Transverse colon (tissue), 4 donors: ENCODE measurements at regions not wholly inside any gene's neighbourhood (a gene's known extent, or its start where the extent isn't known, plus 50 kb on each side); places are given as distances from the start of the nearest gene placed in this dataset.
A peak's percentile ranks its signal among the peaks of the same experiment; 100 is the strongest.

Experiments
- DNase-seq: peaks from one replicate; pipeline ENCODE4 v3.0.0-alpha.2; 2019
- H3K27ac ChIP-seq, 4 donors: fragments of 200-600 bp; sonication (generic); 2 replicates each; pipeline ENCODE4 v1.5.1; 2016 to 2018; ENCODE audit warnings: inconsistent platforms in 4 of 4
- H3K27me3 ChIP-seq: fragments of 200-600 bp; sonication (generic); 2 replicates; pipeline ENCODE4 v1.5.1; 2017; ENCODE audit warnings: inconsistent platforms
- H3K36me3 ChIP-seq, 4 donors: fragments of 200-600 bp; sonication (generic); 2 replicates each; pipeline ENCODE4 v1.5.1; 2017 to 2019; ENCODE audit warnings: inconsistent platforms in 4 of 4
- H3K4me1 ChIP-seq, 4 donors: fragments of 200-600 bp; sonication (generic); 2 replicates each; pipeline ENCODE4 v1.5.1; 2017 to 2020; ENCODE audit warnings: inconsistent platforms in 4 of 4
- H3K4me3 ChIP-seq, 4 donors: fragments of 200-600 bp; sonication (generic); 1 replicate in 1 of 4; 2 replicates in 3 of 4; pipeline versions ENCODE4 v1.5.1 to v1.6.1; 2017 to 2019; ENCODE audit warnings: inconsistent platforms in 4 of 4
- H3K9me3 ChIP-seq, 2 donors: fragments of 200-600 bp; sonication (generic); 2 replicates each; pipeline ENCODE4 v1.5.1; 2017 to 2019; ENCODE audit warnings: inconsistent platforms in 2 of 2
- CTCF ChIP-seq, 5 experiments: fragments of 200-600 bp in 3 of 5; fragments of 450-650 bp in 2 of 5; sonication (generic) in 3 of 5; IDR thresholded peaks; 1 replicate in 2 of 5; 2 replicates in 3 of 5; pipeline ENCODE4 v1.5.1; 2016 to 2017; ENCODE audit warnings: antibody characterized with exemption in 5 of 5, inconsistent platforms in 3 of 5, mild to moderate bottlenecking in 2 of 5, moderate library complexity in 1 of 5
- EP300 ChIP-seq: sonication (generic); formaldehyde crosslinking; IDR thresholded peaks from one replicate; pipeline ENCODE4 v1.6.1; 2017; ENCODE audit warnings: antibody characterized with exemption, low read depth
- POLR2A ChIP-seq: fragments of 450-650 bp; IDR thresholded peaks from one replicate; pipeline ENCODE4 v1.6.1; 2016; ENCODE audit warnings: antibody characterized with exemption, mild to moderate bottlenecking, moderate library complexity
- POLR2AphosphoS5 ChIP-seq, 3 donors: sonication (generic); formaldehyde crosslinking; IDR thresholded peaks; one replicate each; pipeline ENCODE4 v1.6.1; 2016; ENCODE audit warnings: antibody characterized with exemption in 3 of 3
- WGBS, 2 donors: methylation state at CpG; one replicate each; pipeline ENCODE4 v1.1.5; 2018; ENCODE audit warnings: low coverage in 1 of 2; 5-methylcytosine and 5-hydroxymethylcytosine counted together
- in situ Hi-C, 4 donors: fragments of 200-750 bp; cut with MboI; loops; one replicate each; pipeline versions ENCODE4 v1.15.0 to v1.15.1; 2017; ENCODE audit warnings: low sequenced_read_pairs in 3 of 4, low pct_ligation_motif_present in 1 of 4, low pct_unique_long_range_greater_than_20kb in 1 of 4
- intact Hi-C: fragments of 100-400 bp; cut with DNase I; formaldehyde crosslinking; loops from one replicate; pipeline ENCODE4 v1.15.1; 2023; ENCODE audit warnings: low total_unique reads

- no peak overlapping the region for H3K4me3 ChIP-seq
- in situ Hi-C loops = loop anchor here in 2 of 4 donors (25.0 kb wide), 2 partner anchors 252 to 277 kb away; partner anchors contain the start of gene KALRN (in 1 of the 2)
- no peaks in the 10 kb centered on the region for H3K9me3 ChIP-seq
- no peak overlapping the region for H3K27ac ChIP-seq
- intact Hi-C loops = no loop called here
- H3K27me3 ChIP-seq = no peaks in the 10 kb centered on the region
- no peak for TF ChIP-seq CTCF (IDR thresholded peaks at IDR 0.05)
- TF ChIP-seq POLR2A = no peak
- TF ChIP-seq EP300 = no peak
- TF ChIP-seq POLR2AphosphoS5 (IDR thresholded peaks at IDR 0.05) = no peak
- peaks cover 0 to 4% (median 2%) of the 10 kb centered on the region in 4 donors for H3K4me1 ChIP-seq
- no peaks in the 10 kb centered on the region for H3K36me3 ChIP-seq
- DNase-seq = no peak
Observed at GRCh38 chr3:124288996-124289395, 297.1 kb upstream of the ROPN1 start.

DNA sequence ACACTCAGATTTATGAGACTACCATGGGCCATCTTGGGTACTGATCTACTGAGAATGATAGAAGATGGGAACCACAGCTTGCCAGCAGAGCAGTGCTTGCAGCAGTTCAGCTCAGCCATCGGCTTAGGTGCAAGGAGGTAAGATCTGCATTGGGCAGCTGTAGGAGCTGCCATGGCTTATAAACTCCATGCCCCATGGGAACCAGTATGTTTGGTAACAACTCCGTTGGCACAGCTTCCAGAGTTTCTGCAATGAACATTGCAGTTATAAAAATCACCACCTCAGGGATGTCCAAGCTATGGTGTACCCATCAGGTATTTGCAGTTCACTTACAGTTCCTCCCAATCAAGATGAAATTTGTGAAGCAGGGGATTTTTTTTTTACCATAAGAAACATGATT lies 299.1 kb upstream of the ROPN1 start:
- peaks cover 0 to 4% (median 0%) of the 10 kb centered on the region in 4 donors for H3K4me1 ChIP-seq
- H3K9me3 ChIP-seq = no peaks in the 10 kb centered on the region
- DNase-seq = no peak
- H3K36me3 ChIP-seq = no peaks in the 10 kb centered on the region
- TF ChIP-seq POLR2A (no peak), EP300 (no peak), CTCF (IDR thresholded peaks at IDR 0.05) (no peak), POLR2AphosphoS5 (IDR thresholded peaks at IDR 0.05) (no peak)
- H3K4me3 ChIP-seq = no peak overlapping the region
- in situ Hi-C loops (loop anchor here in 2 of 4 donors (25.0 kb wide), 2 partner anchors 254 to 279 kb away; partner anchors contain the start of gene KALRN (in 1 of the 2)), intact Hi-C loops (no loop called here)
- H3K27ac ChIP-seq = no peak overlapping the region
- WGBS, 2 donors = 73% methylated on average over 2 of the region's 2 CpGs; no CpG with 5 or more reads in 1 of the 2 donors
- H3K27me3 ChIP-seq = no peaks in the 10 kb centered on the region

- Histone ChIP-seq H3K27ac (no peak overlapping the region), H3K36me3 (no peaks in the 10 kb centered on the region), H3K9me3 (no peaks in the 10 kb centered on the region), H3K4me3 (no peak overlapping the region), H3K27me3 (no peaks in the 10 kb centered on the region), H3K4me1 (peaks cover 0 to 4% (median under 1%) of the 10 kb centered on the region in 4 donors)
- TF ChIP-seq EP300 (no peak), CTCF (IDR thresholded peaks at IDR 0.05) (no peak), POLR2A (no peak), POLR2AphosphoS5 (IDR thresholded peaks at IDR 0.05) (no peak)
- intact Hi-C loops = no loop called here
- in situ Hi-C loops = loop anchor here in 2 of 4 donors (25.0 kb wide), 2 partner anchors 255 to 280 kb away; partner anchors contain the start of gene KALRN (in 1 of the 2)
- DNase-seq = peak; percentile 35
- WGBS, 2 donors = 14 to 86% methylated on average over 1 to 4 of the region's 4 CpGs
Observed at GRCh38 chr3:124292329-124292728, 300.4 kb upstream of the ROPN1 start.

DNA sequence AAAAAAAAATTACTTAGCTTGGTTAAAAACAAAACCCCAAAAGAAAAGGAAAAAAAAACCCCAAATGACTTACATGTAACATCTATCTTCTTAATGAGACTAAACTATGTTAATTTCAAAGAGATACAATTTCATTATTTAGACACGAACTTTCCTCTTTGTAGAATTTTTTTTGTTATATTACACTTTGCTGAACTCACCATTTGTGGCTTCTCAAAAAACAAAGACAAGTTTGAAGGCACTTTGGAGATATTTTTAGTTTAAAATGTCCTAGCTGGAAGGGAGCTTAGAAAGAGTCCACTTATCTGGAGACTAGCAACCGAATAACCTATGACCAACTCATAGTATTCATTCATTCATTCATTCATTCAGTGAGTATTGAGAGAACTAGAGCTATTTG lies 301.7 kb upstream of the ROPN1 start:
- in situ Hi-C loops = loop anchor here in 2 of 4 donors (25.0 kb wide), 2 partner anchors 256 to 281 kb away; partner anchors contain the start of gene KALRN (in 1 of the 2)
- 43 to 69% methylated on average over 2 of the region's 2 CpGs for WGBS, 2 donors
- intact Hi-C loops = no loop called here

More for the DNA sequence above, 301.7 kb upstream of the ROPN1 start:
- Histone ChIP-seq H3K4me1 (peaks cover 0 to 6% (median 2%) of the 10 kb centered on the region in 4 donors), H3K27me3 (no peaks in the 10 kb centered on the region), H3K36me3 (no peaks in the 10 kb centered on the region), H3K4me3 (no peak overlapping the region), H3K27ac (no peak overlapping the region), H3K9me3 (no peaks in the 10 kb centered on the region)
- TF ChIP-seq POLR2AphosphoS5 (IDR thresholded peaks at IDR 0.05) (no peak), EP300 (no peak), POLR2A (no peak)
- no peak for DNase-seq
